ENCODE measurements at regions not wholly inside any gene's neighbourhood (a gene's known extent, or its start where the extent isn't known, plus 50 kb on each side); places are given as distances from the start of the nearest gene placed in this dataset.

GRCh38 chr10:4549139-4549653 lies 276.8 kb upstream of the AKR1E2 start:
- POLR2A ChIA-PET: no interaction called here

GRCh38 chr10:4546931-4547330 lies 279.1 kb upstream of the AKR1E2 start:
- Histone ChIP-seq H3K27ac (ENCODE audit: low read depth, low read length) (no peak overlapping the region), H3K4me3 (ENCODE audit: low read length) (no peak overlapping the region), H3K27me3 (ENCODE audit: control insufficient read depth in 2 of 2, insufficient read depth in 2 of 2, low read length in 2 of 2) (peaks cover 3% of the 10 kb centered on the region in 2 donors), H3K9me3 (ENCODE audit: control insufficient read depth in 2 of 3, low read length in 3 of 3) (no peaks in the 10 kb centered on the region), H3K36me3 (ENCODE audit: control insufficient read depth in 2 of 3, insufficient read depth in 3 of 3, low read length in 3 of 3) (no peaks in the 10 kb centered on the region), H3K4me1 (ENCODE audit: control insufficient read depth in 2 of 2, insufficient read depth in 2 of 2, low read length in 2 of 2) (no peaks in the 10 kb centered on the region)
- DNase-seq: no peak
- H3K27ac Mint-ChIP-seq: no peak overlapping the region
- CTCF ChIA-PET: no interaction called here
- intact Hi-C loops (cut with micrococcal nuclease): no loop called here
- peaks cover 20 to 35% (median 29%) of the 10 kb centered on the region in 5 donors for H3K27me3 Mint-ChIP-seq
- no peak overlapping the region for H3K4me3 Mint-ChIP-seq
- H3K4me1 Mint-ChIP-seq: peaks cover 0 to 5% (median 0%) of the 10 kb centered on the region in 7 donors
- ATAC-seq: no peak
- POLR2A ChIA-PET: no interaction called here
- no peaks in the 10 kb centered on the region for H3K36me3 Mint-ChIP-seq
- H3K9me3 Mint-ChIP-seq: peaks cover 0 to under 1% (median 0%) of the 10 kb centered on the region in 11 donors

More at GRCh38 chr10:4549139-4549653, 276.8 kb upstream of the AKR1E2 start:
- Histone ChIP-seq H3K4me3 (ENCODE audit: low read length) (no peak overlapping the region), H3K36me3 (ENCODE audit: control insufficient read depth in 2 of 3, insufficient read depth in 3 of 3, low read length in 3 of 3) (no peaks in the 10 kb centered on the region), H3K9me3 (ENCODE audit: control insufficient read depth in 2 of 3, low read length in 3 of 3) (no peaks in the 10 kb centered on the region), H3K4me1 (ENCODE audit: control insufficient read depth in 2 of 2, insufficient read depth in 2 of 2, low read length in 2 of 2) (no peaks in the 10 kb centered on the region), H3K27ac (ENCODE audit: low read depth, low read length) (no peak overlapping the region), H3K27me3 (ENCODE audit: control insufficient read depth in 2 of 2, insufficient read depth in 2 of 2, low read length in 2 of 2) (peaks cover under 1 to 3% of the 10 kb centered on the region in 2 donors)
- Mint-ChIP-seq H3K4me1 (peaks cover 0 to 5% (median 0%) of the 10 kb centered on the region in 7 donors), H3K36me3 (no peaks in the 10 kb centered on the region), H3K27me3 (peaks cover 22 to 31% (median 27%) of the 10 kb centered on the region in 5 donors), H3K9me3 (no peaks in the 10 kb centered on the region), H3K4me3 (no peak overlapping the region), H3K27ac (no peak overlapping the region)
- DNase-seq (no peak), ATAC-seq (no peak)
- CTCF ChIA-PET: no interaction called here
- intact Hi-C loops (cut with micrococcal nuclease): no loop called here

GRCh38 chr10:4546500-4546899 lies 279.5 kb upstream of the AKR1E2 start:
- ATAC-seq (no peak), DNase-seq (peak in 1 of 9 donors; percentile 33)
- POLR2A ChIA-PET: no interaction called here
- no peak overlapping the region for H3K4me3 Mint-ChIP-seq
- Histone ChIP-seq H3K4me1 (ENCODE audit: control insufficient read depth in 2 of 2, insufficient read depth in 2 of 2, low read length in 2 of 2) (no peaks in the 10 kb centered on the region), H3K36me3 (ENCODE audit: control insufficient read depth in 2 of 3, insufficient read depth in 3 of 3, low read length in 3 of 3) (no peaks in the 10 kb centered on the region), H3K27ac (ENCODE audit: low read depth, low read length) (no peak overlapping the region), H3K27me3 (ENCODE audit: control insufficient read depth in 2 of 2, insufficient read depth in 2 of 2, low read length in 2 of 2) (peaks cover 3% of the 10 kb centered on the region in 2 donors), H3K9me3 (ENCODE audit: control insufficient read depth in 2 of 3, low read length in 3 of 3) (no peaks in the 10 kb centered on the region), H3K4me3 (ENCODE audit: low read length) (no peak overlapping the region)
- CTCF ChIA-PET: no interaction called here
- H3K4me1 Mint-ChIP-seq: peaks cover 0 to 5% (median 0%) of the 10 kb centered on the region in 7 donors
- no peaks in the 10 kb centered on the region for H3K36me3 Mint-ChIP-seq
- H3K27me3 Mint-ChIP-seq: peaks cover 20 to 35% (median 29%) of the 10 kb centered on the region in 5 donors
- peaks cover 0 to 5% (median 0%) of the 10 kb centered on the region in 11 donors for H3K9me3 Mint-ChIP-seq
- intact Hi-C loops (cut with micrococcal nuclease): no loop called here
- no peak overlapping the region for H3K27ac Mint-ChIP-seq

- intact Hi-C loops (cut with micrococcal nuclease): no loop called here
- ATAC-seq (no peak), DNase-seq (no peak)
- CTCF ChIA-PET: interaction anchor here (0.6 kb wide), 1 partner anchor 274 kb away, joined by 7 read pairs; no protein-coding TSS in a partner anchor
- Mint-ChIP-seq H3K4me1 (peaks cover 0 to 5% (median 0%) of the 10 kb centered on the region in 7 donors), H3K4me3 (no peak overlapping the region), H3K27ac (no peak overlapping the region), H3K36me3 (no peaks in the 10 kb centered on the region), H3K9me3 (peaks cover 0 to 16% (median 0%) of the 10 kb centered on the region in 11 donors), H3K27me3 (peaks cover 20 to 35% (median 30%) of the 10 kb centered on the region in 5 donors)
- Histone ChIP-seq H3K27ac (ENCODE audit: low read depth, low read length) (no peak overlapping the region), H3K9me3 (ENCODE audit: control insufficient read depth in 2 of 3, low read length in 3 of 3) (no peaks in the 10 kb centered on the region), H3K36me3 (ENCODE audit: control insufficient read depth in 2 of 3, insufficient read depth in 3 of 3, low read length in 3 of 3) (no peaks in the 10 kb centered on the region), H3K4me3 (ENCODE audit: low read length) (no peak overlapping the region), H3K27me3 (ENCODE audit: control insufficient read depth in 2 of 2, insufficient read depth in 2 of 2, low read length in 2 of 2) (peaks cover 3% of the 10 kb centered on the region in 2 donors), H3K4me1 (ENCODE audit: control insufficient read depth in 2 of 2, insufficient read depth in 2 of 2, low read length in 2 of 2) (no peaks in the 10 kb centered on the region)
- POLR2A ChIA-PET: interaction anchor here (0.6 kb wide), 1 partner anchor 760 kb away, joined by 3 read pairs; the partner anchor contains the start of gene KLF6
These were observed 280.9 kb upstream of the AKR1E2 start for GRCh38 chr10:4545062-4545461.

GRCh38 chr10:4543938-4544533 lies 282.0 kb upstream of the AKR1E2 start:
- Histone ChIP-seq H3K9me3 (ENCODE audit: control insufficient read depth in 2 of 3, low read length in 3 of 3) (no peaks in the 10 kb centered on the region), H3K27me3 (ENCODE audit: control insufficient read depth in 2 of 2, insufficient read depth in 2 of 2, low read length in 2 of 2) (peaks cover 3% of the 10 kb centered on the region in 2 donors), H3K4me1 (ENCODE audit: control insufficient read depth in 2 of 2, insufficient read depth in 2 of 2, low read length in 2 of 2) (no peaks in the 10 kb centered on the region), H3K27ac (ENCODE audit: low read depth, low read length) (no peak overlapping the region), H3K4me3 (ENCODE audit: low read length) (no peak overlapping the region), H3K36me3 (ENCODE audit: control insufficient read depth in 2 of 3, insufficient read depth in 3 of 3, low read length in 3 of 3) (no peaks in the 10 kb centered on the region)
- Mint-ChIP-seq H3K4me3 (no peak overlapping the region), H3K9me3 (peaks cover 0 to 18% (median 0%) of the 10 kb centered on the region in 11 donors), H3K36me3 (no peaks in the 10 kb centered on the region), H3K27ac (no peak overlapping the region), H3K27me3 (peaks cover 16 to 35% (median 26%) of the 10 kb centered on the region in 5 donors), H3K4me1 (peaks cover 0 to 5% (median 0%) of the 10 kb centered on the region in 7 donors)
- no peak for ATAC-seq
- ChIA-PET POLR2A (no interaction called here), CTCF (no interaction called here)
- DNase-seq: no peak
- intact Hi-C loops (cut with micrococcal nuclease): no loop called here

- Mint-ChIP-seq H3K9me3 (peaks cover 2 to 41% (median 9%) of the 10 kb centered on the region in 11 donors), H3K4me1 (peaks cover 0 to 2% (median 0%) of the 10 kb centered on the region in 7 donors), H3K36me3 (peaks cover 0 to 6% (median 0%) of the 10 kb centered on the region in 5 donors), H3K4me3 (no peak overlapping the region), H3K27me3 (peaks cover 16 to 33% (median 23%) of the 10 kb centered on the region in 5 donors), H3K27ac (no peak overlapping the region)
- intact Hi-C loops (cut with micrococcal nuclease): no loop called here
- ChIA-PET CTCF (no interaction called here), POLR2A (no interaction called here)
- DNase-seq (no peak), ATAC-seq (no peak)
- Histone ChIP-seq H3K27me3 (ENCODE audit: control insufficient read depth in 2 of 2, insufficient read depth in 2 of 2, low read length in 2 of 2) (peaks cover 0 to 3% of the 10 kb centered on the region in 2 donors), H3K27ac (ENCODE audit: low read depth, low read length) (no peak overlapping the region), H3K36me3 (ENCODE audit: control insufficient read depth in 2 of 3, insufficient read depth in 3 of 3, low read length in 3 of 3) (no peaks in the 10 kb centered on the region), H3K4me1 (ENCODE audit: control insufficient read depth in 2 of 2, insufficient read depth in 2 of 2, low read length in 2 of 2) (no peaks in the 10 kb centered on the region), H3K4me3 (ENCODE audit: low read length) (no peak overlapping the region), H3K9me3 (ENCODE audit: control insufficient read depth in 2 of 3, low read length in 3 of 3) (no peaks in the 10 kb centered on the region)
These were observed 284.7 kb upstream of the AKR1E2 start for GRCh38 chr10:4541292-4541691.

- Mint-ChIP-seq H3K4me1 (peaks cover 0 to 3% (median 0%) of the 10 kb centered on the region in 7 donors), H3K9me3 (peaks cover 2 to 41% (median 11%) of the 10 kb centered on the region in 11 donors), H3K4me3 (no peak overlapping the region), H3K36me3 (peaks cover 0 to 6% (median 0%) of the 10 kb centered on the region in 5 donors), H3K27me3 (peaks cover 0 to 15% (median 6%) of the 10 kb centered on the region in 5 donors), H3K27ac (no peak overlapping the region)
- ChIA-PET CTCF (no interaction called here), POLR2A (no interaction called here)
- no peaks in the 10 kb centered on the region for H3K9me3 ChIP-seq (ENCODE audit: control insufficient read depth in 2 of 3, low read length in 3 of 3)
- no peak for DNase-seq
- H3K4me1 ChIP-seq (ENCODE audit: control insufficient read depth in 2 of 2, insufficient read depth in 2 of 2, low read length in 2 of 2): no peaks in the 10 kb centered on the region
- H3K4me3 ChIP-seq (ENCODE audit: low read length): no peak overlapping the region
- no peak for ATAC-seq
- no peaks in the 10 kb centered on the region for H3K36me3 ChIP-seq (ENCODE audit: control insufficient read depth in 2 of 3, insufficient read depth in 3 of 3, low read length in 3 of 3)
- no peaks in the 10 kb centered on the region for H3K27me3 ChIP-seq (ENCODE audit: control insufficient read depth in 2 of 2, insufficient read depth in 2 of 2, low read length in 2 of 2)
- intact Hi-C loops (cut with micrococcal nuclease): no loop called here
- H3K27ac ChIP-seq (ENCODE audit: low read depth, low read length): no peak overlapping the region
These were observed 288.0 kb upstream of the AKR1E2 start for GRCh38 chr10:4538016-4538415.

Measured in naive thymus-derived CD4-positive, alpha-beta T cell (primary cell).